ENCODE measurements at regions not wholly inside any gene's neighbourhood (a gene's known extent, or its start where the extent isn't known, plus 50 kb on each side); places are given as distances from the start of the nearest gene placed in this dataset.

DNA sequence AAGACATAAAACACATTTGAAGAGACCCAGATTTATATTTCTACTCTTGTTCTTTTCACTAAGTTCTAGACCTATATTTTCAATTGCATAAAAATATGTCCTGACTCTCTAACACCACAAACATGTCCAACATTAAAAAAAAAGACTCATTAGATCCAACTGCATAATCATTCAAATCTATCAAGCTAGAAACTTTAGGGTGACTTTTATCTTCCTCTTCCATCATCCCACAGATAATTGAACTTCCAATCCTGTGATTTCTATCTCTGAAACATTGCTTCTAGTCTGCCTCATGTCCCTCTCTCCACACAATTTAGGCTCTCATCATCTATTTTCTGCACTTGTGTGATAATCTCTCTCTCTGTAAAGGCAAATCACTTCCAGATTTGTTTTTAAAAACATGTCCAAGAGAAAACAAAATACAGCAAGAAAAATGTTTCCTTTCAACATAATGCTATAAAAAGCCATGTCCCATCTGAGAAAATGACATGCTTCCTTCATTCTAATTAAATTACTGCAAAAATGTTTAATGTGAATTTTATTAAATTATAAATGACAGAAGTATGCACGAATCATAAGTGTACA lies 615.9 kb downstream of the RNF144B start:
- TF ChIP-seq, protein P1, sequence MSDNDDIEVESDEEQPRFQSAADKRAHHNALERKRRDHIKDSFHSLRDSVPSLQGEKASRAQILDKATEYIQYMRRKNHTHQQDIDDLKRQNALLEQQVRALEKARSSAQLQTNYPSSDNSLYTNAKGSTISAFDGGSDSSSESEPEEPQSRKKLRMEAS (IDR thresholded peaks at IDR 0.05; ENCODE audit: insufficient read depth, insufficient read length) = no peak
- TF ChIP-seq CTCF (IDR thresholded peaks at IDR 0.05; ENCODE audit: extremely low read depth in 1 of 2, insufficient read depth in 1 of 2, low read depth in 1 of 2, low read length in 2 of 2) = no peak
- TF ChIP-seq FOS (IDR thresholded peaks at IDR 0.05; ENCODE audit: borderline replicate concordance, insufficient read depth, low read length) = no peak
- TF ChIP-seq EZH2 (IDR thresholded peaks at IDR 0.05; ENCODE audit: borderline replicate concordance, low read depth, low read length, severe bottlenecking) = no peak
- no peak for TF ChIP-seq JUN (IDR thresholded peaks at IDR 0.05; ENCODE audit: borderline replicate concordance, insufficient read depth, insufficient read length, low read depth)
- TF ChIP-seq POLR2AphosphoS5 (IDR thresholded peaks at IDR 0.05; ENCODE audit: insufficient read depth, low read depth, low read length) = no peak
- no peak for TF ChIP-seq MYC (IDR thresholded peaks at IDR 0.05; ENCODE audit: low read depth, low read length)
- no peak for TF ChIP-seq GATA2 (IDR thresholded peaks at IDR 0.05; ENCODE audit: insufficient read depth, insufficient read length, low read depth, low read length)
- TF ChIP-seq POLR2A (IDR thresholded peaks at IDR 0.05; ENCODE audit: low read depth, low read length) = no peak
- H3K9me3 ChIP-seq (replicated peaks; ENCODE audit: control insufficient read depth, insufficient read depth, low read length) = peaks cover 3% of the 10 kb centered on the region

More for the DNA sequence above, 615.9 kb downstream of the RNF144B start:
- no TSS peak for BruUV-seq (replicated peaks)
- no peak overlapping the region for H3K9ac ChIP-seq (replicated peaks; ENCODE audit: extremely low read depth, insufficient read depth, low read length)
- no peaks in the 10 kb centered on the region for H3K79me2 ChIP-seq (ENCODE audit: control insufficient read depth, insufficient read depth, low read length)
- intact Hi-C loops (cut with micrococcal nuclease) (no loop called here), dilution Hi-C loops (cut with MboI; ENCODE audit: extremely low pct_ligation_motif_present, low sequenced_read_pairs) (no loop called here)
- H2AFZ ChIP-seq (ENCODE audit: low read depth, low read length) = no peak overlapping the region
- H3K4me3 ChIP-seq (replicated peaks in 1 of 3; ENCODE audit: insufficient read depth in 1 of 3, low read depth in 1 of 3, low read length in 3 of 3) = no peak overlapping the region
- POLR2A ChIA-PET = no interaction called here
- H3K27me3 ChIP-seq (ENCODE audit: control insufficient read depth in 2 of 2, insufficient read depth in 2 of 2, low read length in 2 of 2) = no peaks in the 10 kb centered on the region
- no peak for DNase-seq (ENCODE audit: low read depth, low spot score)
- CTCF ChIA-PET = no interaction called here
- no peaks in the 10 kb centered on the region for H3K36me3 ChIP-seq (ENCODE audit: control insufficient read depth in 2 of 2, extremely low read depth in 1 of 2, insufficient read depth in 2 of 2, low read length in 2 of 2)
- H3K27ac ChIP-seq (ENCODE audit: insufficient read depth, low read depth, low read length) = no peak overlapping the region
- H4K20me1 ChIP-seq (replicated peaks; ENCODE audit: control insufficient read depth, extremely low read depth, insufficient read depth, low read length) = no peaks in the 10 kb centered on the region
- no peaks in the 10 kb centered on the region for H3K4me1 ChIP-seq (ENCODE audit: control insufficient read depth, extremely low read depth, insufficient read depth, low read length)
- FAIRE-seq = no peak
- no peak overlapping the region for H3K4me2 ChIP-seq (ENCODE audit: insufficient read depth, low read length)
- H3K9me1 ChIP-seq (replicated peaks; ENCODE audit: control insufficient read depth, extremely low read depth, insufficient read depth, low read length) = no peaks in the 10 kb centered on the region

Measured in endothelial cell of umbilical vein (primary cell).